H9 (cell line): ENCODE measurements at regions not wholly inside any gene's neighbourhood (a gene's known extent, or its start where the extent isn't known, plus 50 kb on each side); places are given as distances from the start of the nearest gene placed in this dataset.

Experiments used
- DNase-seq: peaks from one replicate; pipeline ENCODE4 v3.0.0-alpha.2; 2017
- H2AFZ ChIP-seq: one replicate; pipeline ENCODE4 v1.6.1; 2013; ENCODE audit warnings: mild to moderate bottlenecking, low read length, control low read depth, moderate library complexity
- H2AK5ac ChIP-seq: 2 replicates; pipeline ENCODE4 v1.6.1; 2013; ENCODE audit warnings: low read length, control low read depth, mixed read lengths; ENCODE audit not compliant: insufficient read length
- H2BK120ac ChIP-seq: one replicate; pipeline ENCODE4 v1.6.1; 2013; ENCODE audit warnings: low read depth, mild to moderate bottlenecking, low read length, control low read depth, inconsistent platforms; ENCODE audit not compliant: poor library complexity, severe bottlenecking
- H2BK12ac ChIP-seq: 2 replicates; pipeline ENCODE4 v1.6.1; 2013; ENCODE audit warnings: low read length, control low read depth, mixed read lengths, low read depth; ENCODE audit not compliant: insufficient read length
- H2BK15ac ChIP-seq: 2 replicates; pipeline ENCODE4 v1.6.1; 2013; ENCODE audit warnings: low read depth, low read length, control low read depth
- H2BK20ac ChIP-seq: one replicate; pipeline ENCODE4 v1.6.1; 2013; ENCODE audit warnings: low read depth, mild to moderate bottlenecking, low read length, control low read depth, inconsistent platforms; ENCODE audit not compliant: poor library complexity, severe bottlenecking
- H2BK5ac ChIP-seq: 2 replicates; pipeline ENCODE4 v1.6.1; 2013; ENCODE audit warnings: low read length, control low read depth, mixed read lengths; ENCODE audit not compliant: insufficient read length
- H3K14ac ChIP-seq: 2 replicates; pipeline ENCODE4 v1.6.1; 2013; ENCODE audit warnings: low read length, control low read depth; ENCODE audit not compliant: insufficient read depth
- H3K18ac ChIP-seq: 2 replicates; pipeline ENCODE4 v1.6.1; 2013; ENCODE audit warnings: low read depth, mild to moderate bottlenecking, mixed read lengths, low read length, control low read depth; ENCODE audit not compliant: insufficient read length
- H3K23ac ChIP-seq: 2 replicates; pipeline ENCODE4 v1.6.1; 2013; ENCODE audit warnings: low read length, control low read depth, mixed read lengths, low read depth; ENCODE audit not compliant: insufficient read length
- H3K23me2 ChIP-seq: 2 replicates; pipeline ENCODE4 v1.6.1; 2013; ENCODE audit warnings: low read depth, mild to moderate bottlenecking, mixed read lengths, low read length, control low read depth; ENCODE audit not compliant: insufficient read length, poor library complexity, severe bottlenecking
- H3K27ac ChIP-seq: 2 replicates; pipeline ENCODE4 v1.5.1; 2013; ENCODE audit warnings: low read length, control low read depth, mixed read lengths, low read depth; ENCODE audit not compliant: insufficient read length
- H3K27me3 ChIP-seq: 2 replicates; pipeline ENCODE4 v1.6.1; 2013; ENCODE audit warnings: low read length, control low read depth, inconsistent platforms; ENCODE audit not compliant: insufficient read depth
- H3K4ac ChIP-seq: 2 replicates; pipeline ENCODE4 v1.6.1; 2013; ENCODE audit warnings: low read depth, mild to moderate bottlenecking, control low read depth, inconsistent platforms, low read length, moderate library complexity
- H3K4me1 ChIP-seq: 2 replicates; pipeline ENCODE4 v1.6.1; 2013; ENCODE audit warnings: low read length, control low read depth, inconsistent platforms; ENCODE audit not compliant: insufficient read depth
- H3K4me2 ChIP-seq: 2 replicates; pipeline ENCODE4 v1.6.1; 2013; ENCODE audit warnings: low read length, control low read depth, mixed read lengths; ENCODE audit not compliant: insufficient read length, insufficient read depth
- H3K56ac ChIP-seq: 2 replicates; pipeline ENCODE4 v1.6.1; 2013; ENCODE audit warnings: low read depth, mild to moderate bottlenecking, mixed read lengths, low read length, control low read depth; ENCODE audit not compliant: insufficient read length
- H3K79me1 ChIP-seq: 2 replicates; pipeline ENCODE4 v1.6.1; 2013; ENCODE audit warnings: low read depth, mild to moderate bottlenecking, moderate library complexity, low read length, control low read depth, inconsistent platforms; ENCODE audit not compliant: insufficient read depth, poor library complexity, severe bottlenecking
- H3K79me2 ChIP-seq: 2 replicates; pipeline ENCODE4 v1.6.1; 2013; ENCODE audit warnings: low read length, control low read depth, inconsistent platforms; ENCODE audit not compliant: insufficient read depth
- H3K9ac ChIP-seq: 2 replicates; pipeline ENCODE4 v1.6.1; 2013; ENCODE audit warnings: low read length, control low read depth, mixed read lengths; ENCODE audit not compliant: insufficient read length; ENCODE audit errors: extremely low read depth
- H3K9me3 ChIP-seq: one replicate; pipeline ENCODE4 v1.6.1; 2013; ENCODE audit warnings: low read depth, low read length, inconsistent platforms; ENCODE audit not compliant: control insufficient read depth
- H3T11ph ChIP-seq: one replicate; pipeline ENCODE4 v1.6.1; 2013; ENCODE audit warnings: mild to moderate bottlenecking, low read length, control low read depth, inconsistent platforms
- H4K20me1 ChIP-seq: one replicate; pipeline ENCODE4 v1.6.1; 2013; ENCODE audit not compliant: control insufficient read depth, insufficient read length, insufficient read depth
- H4K5ac ChIP-seq: 2 replicates; pipeline ENCODE4 v1.6.1; 2013; ENCODE audit warnings: low read depth, mild to moderate bottlenecking, mixed read lengths, low read length, control low read depth; ENCODE audit not compliant: insufficient read length
- H4K8ac ChIP-seq: replicated peaks from 2 replicates; pipeline ENCODE4 v1.6.1; 2013; ENCODE audit warnings: low read length, control low read depth, mixed read lengths, low read depth; ENCODE audit not compliant: insufficient read length
- H4K91ac ChIP-seq: 2 replicates; pipeline ENCODE4 v1.6.1; 2013; ENCODE audit warnings: low read depth, mild to moderate bottlenecking, moderate library complexity, mixed read lengths, low read length, control low read depth; ENCODE audit not compliant: insufficient read length
- H3K27ac Mint-ChIP-seq, 3 experiments: 2 replicates in 2 of 3; 3 replicates in 1 of 3; pipeline ENCODE4 v1.8.0; 2020 to 2021; ENCODE audit warnings: mixed read lengths in 3 of 3, mild to moderate bottlenecking in 1 of 3, moderate library complexity in 1 of 3
- H3K27me3 Mint-ChIP-seq: 2 replicates; pipeline ENCODE4 v1.8.0; 2021; ENCODE audit warnings: low read depth, mild to moderate bottlenecking, moderate library complexity, mixed read lengths
- H3K36me3 Mint-ChIP-seq, 3 experiments: 2 replicates in 2 of 3; 3 replicates in 1 of 3; pipeline ENCODE4 v1.8.0; 2020 to 2021; ENCODE audit warnings: low read depth in 3 of 3, mixed read lengths in 3 of 3; ENCODE audit not compliant: insufficient read depth in 1 of 3
- H3K4me1 Mint-ChIP-seq, 2 experiments: 2 replicates each; pipeline ENCODE4 v1.8.0; 2020; ENCODE audit warnings: mixed read lengths in 2 of 2
- H3K4me3 Mint-ChIP-seq, 2 experiments: 2 replicates in 1 of 2; 3 replicates in 1 of 2; pipeline ENCODE4 v1.8.0; 2020 to 2021; ENCODE audit warnings: mild to moderate bottlenecking in 2 of 2, mixed read lengths in 2 of 2, moderate library complexity in 1 of 2
- H3K9me3 Mint-ChIP-seq, 2 experiments: 2 replicates in 1 of 2; 3 replicates in 1 of 2; pipeline ENCODE4 v1.8.0; 2020; ENCODE audit warnings: mild to moderate bottlenecking in 2 of 2, mixed read lengths in 2 of 2, moderate library complexity in 1 of 2
- CTCF ChIP-seq: fragments of 200-600 bp; sonication (generic); conservative IDR thresholded peaks from 3 replicates; pipeline ENCODE4 v1.8.0; 2021; ENCODE audit warnings: antibody characterized with exemption, mild to moderate bottlenecking
- WGBS: extraction: QIAGEN DNeasy Blood & Tissue Kit; methylation state at CpG from one replicate; pipeline ENCODE4 v1.1.7; 2013; ENCODE audit warnings: missing lambda C conversion rate, low lambda C conversion rate, mixed read lengths; ENCODE audit not compliant: insufficient read length; ENCODE audit errors: extremely low coverage; 5-methylcytosine and 5-hydroxymethylcytosine counted together

DNA sequence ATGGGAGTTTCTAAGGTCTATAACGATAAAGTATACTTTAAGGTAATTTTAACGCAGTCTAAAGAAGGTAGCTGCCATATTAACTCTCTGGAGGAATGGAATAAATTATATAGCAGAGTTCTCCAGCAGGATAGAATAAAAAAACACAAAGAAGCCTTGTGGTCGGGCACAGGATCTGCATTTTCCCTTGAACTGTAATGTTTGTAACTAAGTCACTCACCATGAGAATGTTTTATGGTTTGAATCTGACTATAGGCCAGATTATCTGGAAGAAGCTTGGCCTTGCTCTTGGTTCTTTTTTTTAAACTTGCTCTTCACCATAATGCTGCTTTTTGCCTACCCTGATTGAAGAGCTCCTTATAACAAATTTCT is 238.8 kb upstream of the NOX3 start:
- no peak overlapping the region for H3K9ac ChIP-seq
- Mint-ChIP-seq H3K4me1 (no peaks in the 10 kb centered on the region), H3K4me3 (no peak overlapping the region), H3K27ac (no peak overlapping the region), H3K9me3 (no peaks in the 10 kb centered on the region), H3K36me3 (no peaks in the 10 kb centered on the region), H3K27me3 (no peaks in the 10 kb centered on the region)
- no peak overlapping the region for H2BK20ac ChIP-seq
- no peaks in the 10 kb centered on the region for H3K9me3 ChIP-seq
- no peak overlapping the region for H2AK5ac ChIP-seq
- H3K79me1 ChIP-seq, result no peaks in the 10 kb centered on the region
- H2BK5ac ChIP-seq, result no peak overlapping the region
- H3K79me2 ChIP-seq, result no peaks in the 10 kb centered on the region
- no peak overlapping the region for H4K8ac ChIP-seq
- H2BK15ac ChIP-seq, result no peak overlapping the region
- no peak for DNase-seq
- H3K27me3 ChIP-seq, result no peaks in the 10 kb centered on the region
- no peaks in the 10 kb centered on the region for H3K23me2 ChIP-seq
- no peak overlapping the region for H2AFZ ChIP-seq
- H3K14ac ChIP-seq, result no peak overlapping the region
- H2BK12ac ChIP-seq, result no peak overlapping the region
- H3K4ac ChIP-seq, result no peak overlapping the region
- no peak overlapping the region for H3K4me2 ChIP-seq
- no CpG with 5 or more reads among the region's 3 CpGs for WGBS
- H3K23ac ChIP-seq, result no peak overlapping the region
- no peak overlapping the region for H3K27ac ChIP-seq
- H3K18ac ChIP-seq, result no peak overlapping the region
- no peak overlapping the region for H3T11ph ChIP-seq
- H2BK120ac ChIP-seq, result no peak overlapping the region
- no peak overlapping the region for H3K56ac ChIP-seq
- TF ChIP-seq CTCF, result no peak
- H4K91ac ChIP-seq, result no peak overlapping the region
- H3K4me1 ChIP-seq, result no peaks in the 10 kb centered on the region
- no peaks in the 10 kb centered on the region for H4K20me1 ChIP-seq
- H4K5ac ChIP-seq, result no peak overlapping the region
